Effector memory CD8-positive, alpha-beta T cell (primary cell): ENCODE measurements at regions not wholly inside any gene's neighbourhood (a gene's known extent, or its start where the extent isn't known, plus 50 kb on each side); places are given as distances from the start of the nearest gene placed in this dataset.
"Not testable (repeated sequence)": the region's sequence is repeated elsewhere in the genome, so short reads cannot be mapped to it uniquely, and the experiment has no call there.

Experiments
- ATAC-seq: fragments of 150-1000 bp; cut with Tn5 transposase; replicated peaks from 2 replicates; pipeline ENCODE4 v1.10.0; 2021; ENCODE audit warnings: mild to moderate bottlenecking, moderate library complexity
- DNase-seq, 3 experiments: peaks; one replicate each; pipeline ENCODE4 v3.0.0; 2021
- H3K27ac Mint-ChIP-seq, 2 donors: one replicate each; pipeline ENCODE4 v1.8.0; 2022; ENCODE audit warnings: mild to moderate bottlenecking in 2 of 2, mixed read lengths in 2 of 2, moderate library complexity in 2 of 2
- H3K27me3 Mint-ChIP-seq, 2 donors: one replicate each; pipeline ENCODE4 v1.8.0; 2022; ENCODE audit warnings: mixed read lengths in 2 of 2
- H3K36me3 Mint-ChIP-seq: one replicate; pipeline ENCODE4 v1.8.0; 2022; ENCODE audit warnings: mild to moderate bottlenecking, moderate library complexity, mixed read lengths; ENCODE audit not compliant: insufficient read depth
- H3K4me1 Mint-ChIP-seq, 2 donors: one replicate each; pipeline ENCODE4 v1.8.0; 2022; ENCODE audit warnings: low read depth in 2 of 2, mixed read lengths in 2 of 2
- H3K4me3 Mint-ChIP-seq, 2 donors: one replicate each; pipeline ENCODE4 v1.8.0; 2022; ENCODE audit warnings: mild to moderate bottlenecking in 2 of 2, mixed read lengths in 2 of 2, moderate library complexity in 2 of 2
- H3K9me3 Mint-ChIP-seq, 2 donors: one replicate each; pipeline ENCODE4 v1.8.0; 2022; ENCODE audit warnings: mixed read lengths in 2 of 2

- not testable (repeated sequence) for DNase-seq, H3K4me3 Mint-ChIP-seq, H3K4me1 Mint-ChIP-seq, H3K27ac Mint-ChIP-seq, ATAC-seq, H3K36me3 Mint-ChIP-seq, H3K9me3 Mint-ChIP-seq
- peaks cover 49 to 86% of the 10 kb centered on the region in 2 donors for H3K27me3 Mint-ChIP-seq
These were observed 50.9 kb upstream of the IGFBP5 start for GRCh38 chr2:216746268-216746667.

DNA sequence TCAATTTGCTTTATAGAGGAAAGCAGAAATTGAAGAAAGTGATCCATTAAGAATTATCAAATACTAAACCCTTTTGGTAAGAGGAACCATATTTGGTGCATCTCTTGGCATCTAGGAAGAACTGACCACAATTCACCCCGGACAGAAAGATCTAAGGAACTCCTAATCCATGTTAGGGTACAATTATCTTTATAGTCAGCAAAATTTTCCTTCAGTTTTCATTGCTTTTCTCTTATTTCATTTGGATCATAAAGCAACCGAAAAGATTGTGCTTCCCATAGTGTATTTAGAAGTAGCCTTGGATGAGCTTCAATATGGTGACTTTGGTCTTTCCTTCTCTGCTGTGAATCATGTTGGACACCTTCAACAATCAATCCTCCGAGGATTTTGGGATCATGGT lies 50.1 kb upstream of the IGFBP5 start:
- DNase-seq (no peak), ATAC-seq (no peak)
- H3K9me3 Mint-ChIP-seq: no peaks in the 10 kb centered on the region
- H3K27me3 Mint-ChIP-seq: peaks cover 52 to 86% of the 10 kb centered on the region in 2 donors
- no peak overlapping the region for H3K27ac Mint-ChIP-seq
- H3K4me1 Mint-ChIP-seq: no peaks in the 10 kb centered on the region
- H3K36me3 Mint-ChIP-seq: no peaks in the 10 kb centered on the region
- no peak overlapping the region for H3K4me3 Mint-ChIP-seq
